Dendritic cell treated with granulocyte-macrophage colony-stimulating factor and Interleukin-4, amounts not matched to agents 40 ng/mL and 50 ng/mL, for 4 days (primary cell): ENCODE measurements at regions not wholly inside any gene's neighbourhood (a gene's known extent, or its start where the extent isn't known, plus 50 kb on each side); places are given as distances from the start of the nearest gene placed in this dataset.
"Not testable (repeated sequence)": the region's sequence is repeated elsewhere in the genome, so short reads cannot be mapped to it uniquely, and the experiment has no call there.

Source experiments
- H3K27ac Mint-ChIP-seq: one replicate; pipeline ENCODE4 v1.8.0; 2022; ENCODE audit warnings: mild to moderate bottlenecking, mixed read lengths
- H3K27me3 Mint-ChIP-seq: one replicate; pipeline ENCODE4 v1.8.0; 2022; ENCODE audit warnings: mild to moderate bottlenecking, mixed read lengths
- H3K36me3 Mint-ChIP-seq: one replicate; pipeline ENCODE4 v1.8.0; 2022; ENCODE audit warnings: low read depth, mixed read lengths
- H3K4me1 Mint-ChIP-seq: one replicate; pipeline ENCODE4 v1.8.0; 2022; ENCODE audit warnings: low read depth, mixed read lengths
- H3K4me3 Mint-ChIP-seq: one replicate; pipeline ENCODE4 v1.8.0; 2022; ENCODE audit warnings: mild to moderate bottlenecking, moderate library complexity, mixed read lengths
- H3K9me3 Mint-ChIP-seq: one replicate; pipeline ENCODE4 v1.8.0; 2022; ENCODE audit warnings: mixed read lengths
- intact Hi-C: fragments of 100-400 bp; cut with micrococcal nuclease; formaldehyde crosslinking; loops from one replicate; pipeline ENCODE4 v1.15.0; 2022

DNA sequence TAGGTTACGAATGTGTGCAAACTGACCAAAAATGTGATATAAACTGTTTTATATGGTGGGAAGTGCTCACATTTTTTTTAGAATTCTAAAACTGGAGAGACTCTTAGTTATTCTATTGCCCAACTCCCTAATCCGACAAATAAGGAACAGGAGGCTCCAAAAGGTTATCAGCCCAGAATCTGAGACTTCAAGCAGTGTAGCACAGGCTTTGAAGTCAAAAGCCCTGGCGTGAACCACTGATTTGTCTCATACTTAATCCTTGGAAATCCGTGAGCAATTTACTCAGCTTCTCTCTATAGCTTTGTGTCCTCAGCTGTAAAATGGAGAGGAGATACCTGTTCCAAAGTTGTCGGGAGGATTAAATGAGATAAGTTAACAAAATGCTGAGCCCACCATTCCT, 368.8 kb upstream of the SASH1 start:
- no peaks in the 10 kb centered on the region for H3K4me1 Mint-ChIP-seq

DNA sequence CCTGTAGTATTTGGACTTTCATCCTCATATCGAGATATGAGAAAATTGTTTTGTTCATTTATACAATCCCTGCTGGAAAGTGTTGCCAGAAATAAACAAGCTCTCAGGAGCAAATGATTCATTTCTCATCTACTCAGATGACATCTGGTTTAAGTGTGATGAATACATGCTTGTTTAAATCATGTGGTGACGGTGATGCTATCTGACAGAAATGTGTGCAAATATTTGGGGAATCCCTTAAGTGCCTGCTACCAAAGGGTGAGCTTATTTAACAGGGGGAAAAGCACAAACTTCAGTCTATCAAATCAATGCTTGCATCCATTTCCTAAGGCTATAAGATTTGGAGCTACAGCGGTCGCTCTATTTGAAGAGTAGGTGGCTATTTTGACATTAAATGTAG, 368.3 kb upstream of the SASH1 start:
- H3K4me1 Mint-ChIP-seq, result no peaks in the 10 kb centered on the region
- H3K27ac Mint-ChIP-seq, result no peak overlapping the region
- intact Hi-C loops, result no loop called here
- no peaks in the 10 kb centered on the region for H3K36me3 Mint-ChIP-seq
- no peaks in the 10 kb centered on the region for H3K27me3 Mint-ChIP-seq
- H3K4me3 Mint-ChIP-seq, result no peak overlapping the region
- H3K9me3 Mint-ChIP-seq, result no peaks in the 10 kb centered on the region

More for the DNA sequence above, 368.8 kb upstream of the SASH1 start:
- Mint-ChIP-seq H3K9me3 (no peaks in the 10 kb centered on the region), H3K4me3 (no peak overlapping the region), H3K36me3 (no peaks in the 10 kb centered on the region), H3K27ac (no peak overlapping the region), H3K27me3 (no peaks in the 10 kb centered on the region)
- intact Hi-C loops, result no loop called here

DNA sequence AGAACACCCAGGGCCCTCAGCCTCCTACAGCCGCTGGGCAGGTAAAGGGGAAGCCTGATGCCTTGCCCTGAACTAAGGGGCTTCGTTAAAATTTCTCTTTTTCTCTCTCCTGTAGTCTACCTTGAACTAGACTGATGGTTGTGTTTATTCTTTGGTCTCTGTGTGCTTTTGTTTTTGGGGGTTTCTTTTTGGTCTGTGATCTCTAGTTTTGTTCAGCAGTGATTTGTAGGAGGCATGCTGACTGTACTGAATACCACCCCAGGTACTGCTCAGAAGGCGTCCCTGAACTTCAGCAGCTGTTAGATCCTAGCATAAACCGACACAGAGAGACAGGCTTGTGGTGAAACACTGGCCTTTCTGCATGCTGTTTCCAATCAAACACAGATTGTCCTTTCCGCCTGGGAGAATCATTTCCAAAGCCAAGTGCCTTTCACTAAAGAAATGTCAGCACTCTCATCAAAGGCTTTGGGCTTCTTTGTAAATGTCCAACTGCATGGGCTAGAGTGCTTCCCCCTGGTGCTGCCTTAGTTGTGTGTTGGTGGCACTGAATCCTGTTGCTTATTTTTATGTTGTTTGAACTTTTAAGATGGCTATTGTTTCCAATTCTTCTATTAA, 364.7 kb upstream of the SASH1 start:
- no peaks in the 10 kb centered on the region for H3K9me3 Mint-ChIP-seq
- no peaks in the 10 kb centered on the region for H3K36me3 Mint-ChIP-seq
- H3K4me1 Mint-ChIP-seq, result no peaks in the 10 kb centered on the region
- H3K27ac Mint-ChIP-seq, result no peak overlapping the region
- intact Hi-C loops, result no loop called here
- no peaks in the 10 kb centered on the region for H3K27me3 Mint-ChIP-seq
- H3K4me3 Mint-ChIP-seq, result no peak overlapping the region

DNA sequence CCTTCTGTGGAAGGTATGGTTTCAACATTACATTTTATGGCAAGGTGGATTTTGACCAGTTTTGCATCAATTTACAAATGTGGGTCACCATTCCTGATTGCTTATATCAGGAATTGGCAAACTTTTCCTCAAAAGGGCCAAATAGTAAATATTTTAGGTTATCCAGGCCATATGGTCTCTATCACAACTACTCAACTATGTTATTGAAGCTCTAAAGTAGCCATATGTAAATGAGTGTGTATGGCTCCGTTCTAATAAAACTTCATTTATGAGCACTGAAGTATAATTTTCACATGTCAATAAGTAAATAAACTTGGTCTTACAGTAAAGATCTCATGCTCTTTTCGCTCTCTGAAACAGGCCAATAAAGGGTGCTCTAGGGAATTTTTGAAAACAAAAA, 362.7 kb upstream of the SASH1 start:
- intact Hi-C loops, result no loop called here
- H3K9me3 Mint-ChIP-seq, result no peaks in the 10 kb centered on the region

DNA sequence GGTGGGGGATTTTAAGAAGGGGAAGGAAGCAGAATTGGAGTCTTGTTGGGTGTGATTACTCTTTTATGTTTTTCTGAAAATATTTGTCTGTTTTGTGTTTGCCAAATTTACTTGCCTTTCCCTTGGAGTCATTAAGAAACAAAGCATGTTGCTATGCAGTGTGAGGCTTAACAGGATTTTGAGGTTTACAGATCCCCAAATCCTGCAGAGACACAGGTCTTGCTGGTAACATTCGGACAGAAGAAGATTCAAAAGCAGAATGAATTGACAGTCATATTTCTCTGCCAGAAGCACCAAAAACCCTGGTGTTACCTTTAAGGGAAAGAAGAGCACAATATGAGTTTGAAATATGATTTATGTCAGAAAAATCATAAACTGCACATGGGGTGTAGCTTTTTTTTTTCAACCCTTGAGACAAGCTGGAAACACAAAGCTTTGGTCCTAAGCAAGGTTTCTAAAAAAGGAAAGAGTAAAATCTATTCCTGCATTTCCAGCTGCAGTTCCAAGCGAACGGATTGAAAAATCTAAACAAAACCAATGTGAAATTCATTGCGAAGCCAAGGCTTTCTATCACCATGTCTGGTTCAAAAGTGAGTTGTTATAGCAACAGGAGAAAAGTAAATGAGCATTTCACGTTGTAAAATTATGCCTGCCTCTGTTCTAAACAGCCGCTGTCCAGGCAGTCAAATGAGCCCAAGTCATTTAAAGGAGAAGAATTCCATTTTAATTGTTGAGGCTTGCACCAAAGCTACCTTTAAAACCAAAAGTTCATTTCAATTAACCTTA, 358.9 kb upstream of the SASH1 start:
- Mint-ChIP-seq H3K36me3 (no peaks in the 10 kb centered on the region), H3K27me3 (no peaks in the 10 kb centered on the region), H3K4me3 (no peak overlapping the region), H3K4me1 (no peaks in the 10 kb centered on the region), H3K27ac (no peak overlapping the region), H3K9me3 (peaks cover 25% of the 10 kb centered on the region)
- intact Hi-C loops, result no loop called here

More for the DNA sequence above, 362.7 kb upstream of the SASH1 start:
- H3K4me3 Mint-ChIP-seq, result no peak overlapping the region
- H3K36me3 Mint-ChIP-seq, result no peaks in the 10 kb centered on the region
- H3K27ac Mint-ChIP-seq, result no peak overlapping the region
- no peaks in the 10 kb centered on the region for H3K4me1 Mint-ChIP-seq
- H3K27me3 Mint-ChIP-seq, result no peaks in the 10 kb centered on the region

DNA sequence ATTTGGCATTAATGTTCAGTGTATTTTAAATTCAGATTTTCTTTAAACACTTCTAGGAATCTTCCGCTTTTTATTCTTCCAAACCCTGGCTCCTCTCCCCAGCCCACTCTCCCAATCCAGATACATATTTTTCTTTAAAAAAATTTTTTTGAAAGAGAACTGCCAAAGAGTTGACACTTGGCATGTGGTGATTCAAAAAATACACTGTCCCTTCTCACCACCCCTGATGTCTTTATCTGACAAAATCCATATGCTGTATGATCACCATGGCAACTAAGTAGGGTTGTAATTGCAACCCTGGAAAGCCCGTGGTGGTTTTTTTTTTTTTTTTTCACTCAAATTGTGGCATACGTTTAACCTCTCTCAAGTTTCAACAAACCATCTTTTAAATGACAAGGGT, 355.8 kb upstream of the SASH1 start:
- intact Hi-C loops, result no loop called here
- H3K9me3 Mint-ChIP-seq, result peaks cover 34% of the 10 kb centered on the region
- no peaks in the 10 kb centered on the region for H3K36me3 Mint-ChIP-seq
- H3K4me3 Mint-ChIP-seq, result no peak overlapping the region
- H3K27me3 Mint-ChIP-seq, result no peaks in the 10 kb centered on the region
- H3K27ac Mint-ChIP-seq, result no peak overlapping the region
- H3K4me1 Mint-ChIP-seq, result no peaks in the 10 kb centered on the region

DNA sequence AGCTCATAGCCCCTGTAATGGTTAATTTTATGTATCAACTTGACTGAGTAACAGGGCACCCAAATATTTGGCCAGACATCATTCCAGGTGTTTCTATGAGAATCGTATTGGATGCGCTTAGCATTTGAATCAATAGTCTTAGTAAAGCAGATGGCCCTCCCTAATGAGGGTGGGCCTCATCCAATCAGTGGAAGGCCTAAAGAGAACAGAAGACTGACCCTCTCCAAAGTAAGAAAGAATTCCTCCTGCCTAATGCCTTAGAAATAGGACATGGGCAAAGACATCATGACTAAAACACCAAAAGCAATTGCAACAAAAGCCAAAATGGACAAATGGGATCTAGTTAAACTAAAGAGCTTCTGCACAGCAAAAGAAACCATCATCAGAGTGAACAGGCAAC, 352.5 kb upstream of the SASH1 start:
- Mint-ChIP-seq H3K9me3 (peaks cover 40% of the 10 kb centered on the region), H3K27ac (no peak overlapping the region), H3K4me3 (no peak overlapping the region), H3K27me3 (no peaks in the 10 kb centered on the region), H3K36me3 (no peaks in the 10 kb centered on the region), H3K4me1 (no peaks in the 10 kb centered on the region)
- intact Hi-C loops, result no loop called here

DNA sequence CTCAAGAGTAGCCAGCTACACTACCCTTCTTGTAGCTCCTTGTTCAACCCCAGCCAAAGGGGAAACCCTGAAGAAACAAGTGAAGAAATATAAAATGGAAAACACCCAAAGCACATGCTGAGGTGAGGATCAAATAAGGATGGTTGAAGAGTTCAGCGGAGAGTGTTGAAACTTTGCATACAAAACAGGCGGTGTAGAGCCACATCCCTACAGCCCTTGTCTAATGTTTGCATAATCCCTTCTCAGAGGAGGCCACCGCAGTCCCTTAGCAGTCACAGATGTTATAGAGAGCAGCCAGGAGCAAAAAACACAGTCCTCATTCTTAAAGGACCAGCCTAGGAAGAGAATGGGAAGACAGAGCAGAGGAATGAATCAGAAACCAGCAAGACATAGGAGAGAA, 350.7 kb upstream of the SASH1 start:
- intact Hi-C loops, result no loop called here
- Mint-ChIP-seq H3K4me3 (no peak overlapping the region), H3K36me3 (no peaks in the 10 kb centered on the region), H3K27ac (no peak overlapping the region), H3K27me3 (no peaks in the 10 kb centered on the region), H3K4me1 (no peaks in the 10 kb centered on the region), H3K9me3 (peaks cover 34% of the 10 kb centered on the region)

DNA sequence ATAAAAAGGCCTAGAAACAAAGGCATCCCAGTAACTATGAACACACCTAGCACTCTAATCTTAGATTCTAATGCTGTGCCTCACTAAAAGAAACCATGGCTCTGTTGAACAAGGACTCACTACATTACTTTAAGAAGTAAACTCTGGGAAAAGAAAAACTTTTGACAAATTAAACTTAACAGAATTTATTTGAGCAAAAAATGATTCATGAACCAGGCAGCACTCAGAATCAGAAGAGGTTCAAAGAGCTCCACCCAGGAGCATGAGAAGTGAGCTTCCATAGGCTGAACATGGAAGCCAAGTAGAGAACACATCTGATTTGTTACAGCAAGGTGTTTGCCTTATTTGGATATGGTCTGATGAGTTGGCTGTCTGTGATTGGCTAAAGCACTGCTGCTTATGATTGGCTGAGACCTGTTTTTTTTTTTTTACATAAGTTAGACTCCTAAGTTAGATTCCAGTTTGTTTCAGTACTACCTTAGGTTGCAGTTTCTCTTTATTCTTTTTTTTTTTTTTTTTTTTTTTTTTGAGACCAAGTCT, 343.6 kb upstream of the SASH1 start:
- Mint-ChIP-seq H3K27ac (no peak overlapping the region), H3K36me3 (no peaks in the 10 kb centered on the region), H3K4me1 (no peaks in the 10 kb centered on the region), H3K27me3 (no peaks in the 10 kb centered on the region), H3K4me3 (no peak overlapping the region), H3K9me3 (peaks cover 18% of the 10 kb centered on the region)
- intact Hi-C loops, result no loop called here

DNA sequence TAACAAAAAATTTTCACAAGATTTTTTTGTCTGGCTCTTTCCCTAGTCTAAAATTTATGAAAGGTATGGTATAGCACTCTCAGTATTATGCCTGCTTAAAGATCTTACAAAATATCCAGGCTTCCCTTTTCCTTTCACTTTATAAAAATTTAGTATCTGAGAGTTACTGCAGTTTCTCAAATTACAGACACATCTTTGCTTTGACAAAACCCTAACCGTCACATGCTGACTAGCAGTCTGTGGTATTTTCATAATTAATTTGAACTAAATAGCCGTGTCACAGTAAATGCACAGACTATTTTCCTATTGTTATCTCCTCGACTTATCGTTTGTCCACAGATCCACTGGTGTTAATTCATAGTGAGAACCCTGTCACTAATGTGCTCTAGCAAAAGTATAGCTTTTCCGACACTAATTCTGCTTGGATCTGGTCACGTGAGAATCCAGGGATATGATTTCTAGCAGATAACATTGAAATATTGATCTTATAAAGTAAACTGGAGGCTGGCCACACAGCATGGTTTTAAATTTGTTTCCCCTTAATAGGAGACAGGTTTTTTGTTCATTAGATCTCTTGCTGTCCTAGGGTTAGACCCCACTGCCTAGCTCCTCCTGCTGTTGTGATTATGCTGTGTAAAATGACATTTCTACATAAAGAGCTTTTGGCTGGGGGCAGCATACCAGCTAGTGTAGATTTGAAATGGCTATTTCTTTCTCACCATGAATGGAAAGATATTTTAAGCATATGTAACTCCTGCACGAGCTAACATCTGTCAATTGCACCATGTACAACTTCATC, 340.6 kb upstream of the SASH1 start:
- H3K27me3 Mint-ChIP-seq, result no peaks in the 10 kb centered on the region
- intact Hi-C loops, result no loop called here
- H3K36me3 Mint-ChIP-seq, result no peaks in the 10 kb centered on the region
- no peak overlapping the region for H3K27ac Mint-ChIP-seq
- H3K4me1 Mint-ChIP-seq, result no peaks in the 10 kb centered on the region
- H3K4me3 Mint-ChIP-seq, result no peak overlapping the region
- peaks cover 12% of the 10 kb centered on the region for H3K9me3 Mint-ChIP-seq

DNA sequence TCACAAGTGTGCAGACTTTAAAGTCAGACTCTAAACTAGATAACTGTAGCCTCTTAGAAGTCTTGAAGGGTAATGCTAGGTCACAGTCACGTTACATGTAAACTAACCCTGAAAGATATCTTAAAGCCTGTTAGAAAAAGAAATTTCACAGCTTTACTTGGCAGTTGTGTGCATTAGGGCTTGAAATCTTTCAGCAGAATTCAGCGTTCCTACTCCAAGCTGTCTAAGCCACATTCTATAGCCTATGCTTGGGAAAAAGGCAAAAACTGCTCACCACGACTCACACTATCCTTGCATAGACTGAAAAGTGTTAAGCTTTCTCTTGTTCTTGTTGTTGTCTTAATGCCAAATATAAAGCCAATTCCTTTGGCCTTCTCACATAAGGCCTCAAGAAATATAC, 338.0 kb upstream of the SASH1 start:
- no peaks in the 10 kb centered on the region for H3K4me1 Mint-ChIP-seq
- H3K36me3 Mint-ChIP-seq, result no peaks in the 10 kb centered on the region
- H3K9me3 Mint-ChIP-seq, result peaks cover 14% of the 10 kb centered on the region
- no peak overlapping the region for H3K27ac Mint-ChIP-seq
- intact Hi-C loops, result no loop called here
- no peaks in the 10 kb centered on the region for H3K27me3 Mint-ChIP-seq
- no peak overlapping the region for H3K4me3 Mint-ChIP-seq

DNA sequence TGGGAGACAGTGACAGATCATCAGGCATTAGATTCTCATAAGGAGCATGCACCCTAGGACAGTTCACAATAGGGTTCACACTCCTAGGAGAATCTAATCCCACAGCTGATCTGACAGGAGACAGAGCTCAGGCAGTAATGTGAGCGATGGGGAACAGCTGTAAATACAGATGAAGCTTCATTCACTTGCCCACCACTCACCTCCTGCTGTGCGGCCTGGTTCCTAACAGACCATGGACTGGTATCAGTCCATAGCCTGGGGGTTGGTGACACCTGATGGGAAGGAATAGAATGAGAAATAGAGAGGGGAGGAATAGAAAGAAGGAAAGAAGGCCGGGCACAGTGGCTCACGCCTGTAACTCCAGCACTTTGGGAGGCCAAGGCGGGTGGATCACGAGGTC, 336.8 kb upstream of the SASH1 start:
- intact Hi-C loops, result no loop called here
- Mint-ChIP-seq H3K36me3 (no peaks in the 10 kb centered on the region), H3K9me3 (peaks cover 14% of the 10 kb centered on the region), H3K27me3 (no peaks in the 10 kb centered on the region), H3K27ac (no peak overlapping the region), H3K4me1 (no peaks in the 10 kb centered on the region), H3K4me3 (no peak overlapping the region)

DNA sequence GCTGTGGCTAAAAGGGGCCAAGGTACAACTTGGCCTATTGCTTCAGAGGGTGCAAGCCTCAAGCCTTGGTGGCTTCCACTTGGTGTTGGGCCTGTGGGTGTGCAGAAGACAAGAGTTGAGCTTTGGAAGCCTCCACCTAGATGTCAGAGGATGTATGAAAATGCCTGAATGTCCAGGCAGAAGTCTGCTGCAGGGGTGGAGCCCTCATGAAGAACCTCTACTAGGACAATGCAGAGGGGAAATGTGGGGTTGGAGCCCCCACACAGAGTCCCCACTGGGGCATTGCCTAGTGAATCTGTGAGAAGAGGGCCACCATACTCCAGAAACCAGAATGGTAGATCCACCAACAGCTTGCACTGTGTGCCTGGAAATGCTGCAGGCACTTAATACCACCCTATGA, 332.1 kb upstream of the SASH1 start:
- H3K27me3 Mint-ChIP-seq, H3K36me3 Mint-ChIP-seq, H3K4me1 Mint-ChIP-seq, H3K27ac Mint-ChIP-seq, H3K4me3 Mint-ChIP-seq, intact Hi-C loops: not testable (repeated sequence)
- peaks cover 37% of the 10 kb centered on the region for H3K9me3 Mint-ChIP-seq

DNA sequence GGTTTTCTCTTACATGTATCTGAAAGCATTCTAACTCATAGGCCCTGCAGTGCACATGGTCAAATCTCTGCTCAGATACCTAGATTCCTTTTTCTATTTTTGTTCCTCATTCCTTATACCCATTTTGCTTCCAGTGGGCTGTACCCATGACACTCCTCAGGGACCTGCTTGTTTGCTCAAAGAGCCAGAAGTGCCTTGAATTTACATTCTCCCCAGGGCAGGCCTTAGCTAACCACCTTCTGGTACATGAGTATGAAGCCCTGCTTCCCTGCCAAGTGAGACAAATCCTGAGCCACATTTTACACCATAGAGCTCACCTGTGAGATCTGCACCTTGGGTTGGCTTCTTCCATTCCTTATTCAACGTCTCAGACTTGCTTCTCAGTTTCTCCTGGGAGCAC, 326.6 kb upstream of the SASH1 start:
- no peak overlapping the region for H3K27ac Mint-ChIP-seq
- H3K9me3 Mint-ChIP-seq, result peaks cover 50% of the 10 kb centered on the region
- no peaks in the 10 kb centered on the region for H3K4me1 Mint-ChIP-seq
- H3K27me3 Mint-ChIP-seq, result no peaks in the 10 kb centered on the region
- intact Hi-C loops, result no loop called here
- H3K4me3 Mint-ChIP-seq, result no peak overlapping the region
- no peaks in the 10 kb centered on the region for H3K36me3 Mint-ChIP-seq
